WERI-Rb-1 (cell line): ENCODE measurements at regions not wholly inside any gene's neighbourhood (a gene's known extent, or its start where the extent isn't known, plus 50 kb on each side); places are given as distances from the start of the nearest gene placed in this dataset.

Experiments
- DNase-seq: peaks from one replicate; pipeline ENCODE4 v3.0.0-alpha.2; 2020
- H3K27ac ChIP-seq: fragments of 250-450 bp; sonication (Bioruptor Pico); 2 replicates; pipeline ENCODE4 v1.5.1; 2020; ENCODE audit warnings: mild to moderate bottlenecking, moderate library complexity
- H3K27me3 ChIP-seq: fragments of 250-450 bp; sonication (Bioruptor Pico); 2 replicates; pipeline ENCODE4 v1.5.1; 2021; ENCODE audit warnings: mild to moderate bottlenecking, low read depth, moderate library complexity; ENCODE audit not compliant: insufficient read depth, severe bottlenecking
- H3K36me3 ChIP-seq: fragments of 250-450 bp; sonication (Bioruptor Pico); 2 replicates; pipeline ENCODE4 v1.5.1; 2020; ENCODE audit warnings: mild to moderate bottlenecking, moderate library complexity
- H3K4me3 ChIP-seq: 2 replicates; pipeline ENCODE4 v1.5.1; 2011; ENCODE audit warnings: low read depth, mild to moderate bottlenecking, control low read depth, low read length
- H3K9me3 ChIP-seq: fragments of 250-450 bp; sonication (Bioruptor Pico); 2 replicates; pipeline ENCODE4 v1.5.1; 2021; ENCODE audit warnings: mild to moderate bottlenecking, moderate library complexity; ENCODE audit not compliant: severe bottlenecking
- TF ChIP-seq, protein P1 (sequence below): IDR thresholded peaks from 2 replicates; pipeline ENCODE4 v1.5.1; 2011; ENCODE audit warnings: low read depth, mild to moderate bottlenecking, control low read depth, inconsistent platforms, low read length

DNA sequence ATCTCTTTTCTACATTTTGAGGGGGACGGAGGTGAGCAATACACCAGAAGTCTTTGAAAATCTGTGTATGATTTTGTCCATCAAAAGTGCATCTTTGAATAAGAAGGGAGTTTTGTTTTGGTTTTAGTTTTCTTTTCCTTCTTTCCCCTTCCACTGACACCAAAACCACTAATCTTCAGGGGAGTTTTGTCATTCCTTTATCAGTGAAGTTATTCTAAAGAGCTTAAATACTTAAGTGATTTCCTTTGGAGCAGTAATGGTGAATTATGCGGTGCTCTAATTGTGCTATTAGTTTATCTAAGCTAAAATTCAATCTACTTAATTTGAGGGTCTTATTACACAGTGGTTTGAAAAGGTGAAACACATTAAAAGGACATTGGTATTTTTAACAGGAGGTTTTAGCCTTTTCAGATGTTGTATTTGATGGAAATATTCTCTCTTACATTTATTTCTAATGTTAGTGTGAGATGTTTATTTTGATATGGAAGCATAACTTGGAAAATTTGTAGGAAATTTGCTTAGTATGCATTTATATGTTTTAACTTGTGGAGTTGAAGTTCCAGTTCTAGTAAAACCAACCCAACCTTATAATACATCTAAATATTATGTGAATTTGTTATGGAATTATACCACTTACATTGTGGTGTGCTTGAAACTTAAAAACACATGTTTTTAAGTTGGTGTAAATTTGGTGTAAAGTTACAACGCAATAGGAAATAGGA lies 124.9 kb downstream of the PCDH7 start:
- H3K27ac ChIP-seq, result no peak overlapping the region
- H3K4me3 ChIP-seq, result no peak overlapping the region
- TF ChIP-seq, protein P1, sequence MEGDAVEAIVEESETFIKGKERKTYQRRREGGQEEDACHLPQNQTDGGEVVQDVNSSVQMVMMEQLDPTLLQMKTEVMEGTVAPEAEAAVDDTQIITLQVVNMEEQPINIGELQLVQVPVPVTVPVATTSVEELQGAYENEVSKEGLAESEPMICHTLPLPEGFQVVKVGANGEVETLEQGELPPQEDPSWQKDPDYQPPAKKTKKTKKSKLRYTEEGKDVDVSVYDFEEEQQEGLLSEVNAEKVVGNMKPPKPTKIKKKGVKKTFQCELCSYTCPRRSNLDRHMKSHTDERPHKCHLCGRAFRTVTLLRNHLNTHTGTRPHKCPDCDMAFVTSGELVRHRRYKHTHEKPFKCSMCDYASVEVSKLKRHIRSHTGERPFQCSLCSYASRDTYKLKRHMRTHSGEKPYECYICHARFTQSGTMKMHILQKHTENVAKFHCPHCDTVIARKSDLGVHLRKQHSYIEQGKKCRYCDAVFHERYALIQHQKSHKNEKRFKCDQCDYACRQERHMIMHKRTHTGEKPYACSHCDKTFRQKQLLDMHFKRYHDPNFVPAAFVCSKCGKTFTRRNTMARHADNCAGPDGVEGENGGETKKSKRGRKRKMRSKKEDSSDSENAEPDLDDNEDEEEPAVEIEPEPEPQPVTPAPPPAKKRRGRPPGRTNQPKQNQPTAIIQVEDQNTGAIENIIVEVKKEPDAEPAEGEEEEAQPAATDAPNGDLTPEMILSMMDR, result no peak
- no peaks in the 10 kb centered on the region for H3K9me3 ChIP-seq
- no peaks in the 10 kb centered on the region for H3K36me3 ChIP-seq
- no peaks in the 10 kb centered on the region for H3K27me3 ChIP-seq
- no peak for DNase-seq

DNA sequence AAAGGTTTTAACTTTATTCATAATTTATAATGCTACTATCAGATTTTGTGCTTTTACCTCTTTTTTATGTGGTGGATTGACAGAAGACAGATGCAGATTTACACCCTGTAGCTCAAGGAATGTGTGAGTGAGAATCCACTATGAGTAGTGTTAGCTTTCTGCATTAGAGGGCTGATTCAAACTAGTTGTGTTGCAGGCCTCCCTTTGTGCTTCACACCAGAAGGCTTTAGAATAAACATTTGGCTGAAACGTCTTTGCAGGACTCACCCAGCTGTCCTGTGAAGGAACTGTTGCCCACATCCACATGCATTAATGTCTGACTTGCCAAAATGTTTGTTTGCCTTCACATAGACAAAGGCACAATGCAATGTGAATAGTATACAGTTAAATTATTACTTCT lies 127.0 kb downstream of the PCDH7 start:
- H3K36me3 ChIP-seq, result no peaks in the 10 kb centered on the region
- TF ChIP-seq, protein P1, result no peak
- no peak for DNase-seq
- H3K27me3 ChIP-seq, result no peaks in the 10 kb centered on the region
- H3K27ac ChIP-seq, result no peak overlapping the region
- H3K9me3 ChIP-seq, result no peaks in the 10 kb centered on the region
- no peak overlapping the region for H3K4me3 ChIP-seq

DNA sequence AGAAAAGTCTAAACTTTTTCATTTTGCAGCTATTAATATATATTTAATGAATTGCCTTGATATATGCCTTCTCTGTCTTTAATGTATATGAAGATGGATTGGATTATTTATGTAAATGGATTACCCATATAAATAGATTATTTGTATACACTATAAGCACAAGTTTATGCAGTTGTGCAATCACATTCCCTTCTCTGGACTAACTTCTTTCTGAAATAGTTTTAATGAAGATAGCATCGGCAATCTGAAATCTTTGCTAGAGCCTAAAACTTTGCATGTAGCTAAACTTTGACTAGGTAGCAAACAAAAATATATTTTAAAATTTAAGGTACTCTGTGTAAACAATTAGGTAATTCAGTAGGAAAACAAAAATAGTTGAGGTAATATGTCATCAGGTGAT lies 127.8 kb downstream of the PCDH7 start:
- TF ChIP-seq, protein P1, result no peak
- no peak overlapping the region for H3K4me3 ChIP-seq

DNA sequence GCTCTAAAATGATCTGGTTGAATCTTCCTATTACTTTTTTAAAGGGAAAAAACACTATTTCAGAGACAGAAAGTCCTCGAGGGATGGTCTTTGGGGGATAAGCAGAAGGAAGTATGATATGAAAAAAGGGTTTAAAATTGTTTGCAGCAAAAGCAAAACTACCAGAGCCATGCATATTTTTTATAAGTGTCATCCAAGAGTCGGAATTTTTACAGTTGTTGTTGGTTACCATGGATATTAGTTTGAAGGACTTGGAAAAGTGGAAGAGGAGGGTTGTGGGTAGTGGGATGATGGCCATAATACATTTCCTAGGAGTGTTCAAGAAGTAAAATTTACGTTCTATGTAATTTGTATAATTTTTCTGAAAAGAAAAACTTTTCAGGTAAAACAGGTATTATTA lies 134.4 kb downstream of the PCDH7 start:
- Histone ChIP-seq H3K9me3 (no peaks in the 10 kb centered on the region), H3K36me3 (no peaks in the 10 kb centered on the region), H3K27me3 (no peaks in the 10 kb centered on the region), H3K4me3 (no peak overlapping the region), H3K27ac (no peak overlapping the region)
- no peak for DNase-seq
- TF ChIP-seq, protein P1, result no peak

More for the DNA sequence above, 127.8 kb downstream of the PCDH7 start:
- Histone ChIP-seq H3K36me3 (no peaks in the 10 kb centered on the region), H3K9me3 (no peaks in the 10 kb centered on the region), H3K27ac (no peak overlapping the region), H3K27me3 (no peaks in the 10 kb centered on the region)
- DNase-seq, result no peak

DNA sequence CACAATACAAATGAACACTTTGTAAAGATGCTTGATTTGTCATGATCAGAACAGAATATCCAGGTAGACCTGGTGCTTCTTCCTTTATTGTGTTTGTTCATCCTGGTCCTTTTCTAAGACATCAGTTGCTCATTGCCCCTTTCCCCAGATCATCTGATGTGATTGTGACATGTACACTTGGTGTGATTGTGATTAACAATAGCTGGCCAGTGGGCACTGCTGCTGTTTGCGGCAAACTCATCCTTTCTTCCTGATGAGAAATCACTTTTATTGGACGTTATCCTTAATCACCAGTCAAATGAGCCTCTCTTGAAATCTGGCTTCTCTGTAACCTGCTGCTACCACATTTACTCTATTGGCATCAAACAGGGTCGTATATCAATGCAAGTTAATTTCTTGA lies 135.1 kb downstream of the PCDH7 start:
- no peaks in the 10 kb centered on the region for H3K9me3 ChIP-seq
- H3K27me3 ChIP-seq, result no peaks in the 10 kb centered on the region
- TF ChIP-seq, protein P1, result no peak
- no peaks in the 10 kb centered on the region for H3K36me3 ChIP-seq
- no peak overlapping the region for H3K27ac ChIP-seq
- no peak for DNase-seq
- H3K4me3 ChIP-seq, result no peak overlapping the region
